SK-N-SH (cell line): ENCODE measurements at regions not wholly inside any gene's neighbourhood (a gene's known extent, or its start where the extent isn't known, plus 50 kb on each side); places are given as distances from the start of the nearest gene placed in this dataset.

Source experiments
- CTCF ChIA-PET: fragments of 300-600, 350-600 bp; formaldehyde crosslinking; extraction: SDS; loops from one replicate; lab custom pipeline; 2021; lab: Yijun Ruan, JAX
- POLR2A ChIA-PET: fragments of 350-600 bp; sonication (Branson Sonifier 250); formaldehyde crosslinking; extraction: SDS; loops from one replicate; lab custom pipeline; 2020; ENCODE audit warnings: antibody characterized with exemption, inconsistent platforms; lab: Yijun Ruan, JAX
- DNase-seq: peaks from one replicate; pipeline ENCODE4 v3.0.0; 2012
- H2AFZ ChIP-seq: fragments of 200-600 bp; sonication (generic); 2 replicates; pipeline ENCODE4 v1.8.1; 2016; ENCODE audit warnings: antibody characterized with exemption, mild to moderate bottlenecking, low read depth
- H3F3A ChIP-seq: fragments of 200-600 bp; sonication (generic); replicated peaks from 2 replicates; pipeline ENCODE3; 2016; ENCODE audit warnings: antibody characterized with exemption, mild to moderate bottlenecking; ENCODE audit not compliant: insufficient read depth
- H3K27ac ChIP-seq, 2 experiments: fragments of 200-500 bp in 1 of 2; fragments of 200-600 bp in 1 of 2; sonication (Bioruptor generic) in 1 of 2; sonication (generic), shearing (Covaris generic) in 1 of 2; 2 replicates each; pipeline versions ENCODE4 v1.5.1 to v1.6.1; 2014 to 2016; ENCODE audit warnings: low read depth in 2 of 2, inconsistent platforms in 1 of 2, low read length in 1 of 2, mild to moderate bottlenecking in 1 of 2, mixed read lengths in 1 of 2
- H3K27me3 ChIP-seq: fragments of 200-600 bp; sonication (generic), shearing (Covaris generic); 2 replicates; pipeline ENCODE4 v1.6.1; 2016; ENCODE audit warnings: mixed run types; ENCODE audit not compliant: insufficient read depth
- H3K36me3 ChIP-seq, 2 experiments: fragments of 200-500 bp in 1 of 2; fragments of 200-600 bp in 1 of 2; sonication (Bioruptor generic) in 1 of 2; sonication (generic) in 1 of 2; replicated peaks in 1 of 2; 2 replicates each; pipeline versions ENCODE3 to v1.5.1; 2014 to 2016; ENCODE audit warnings: low read length in 1 of 2, mild to moderate bottlenecking in 1 of 2; ENCODE audit not compliant: insufficient read depth in 2 of 2, control insufficient read depth in 1 of 2
- H3K4me1 ChIP-seq, 2 experiments: fragments of 200-500 bp in 1 of 2; fragments of 200-600 bp in 1 of 2; sonication (Bioruptor generic) in 1 of 2; sonication (generic), shearing (Covaris generic) in 1 of 2; 2 replicates each; pipeline versions ENCODE4 v1.5.1 to v1.6.1; 2014 to 2016; ENCODE audit warnings: low read depth in 1 of 2, low read length in 1 of 2, mixed run types in 1 of 2; ENCODE audit not compliant: insufficient read depth in 2 of 2, control insufficient read depth in 1 of 2
- H3K4me2 ChIP-seq: fragments of 200-600 bp; sonication (generic), shearing (Covaris generic); 2 replicates; pipeline ENCODE4 v1.6.1; 2017; ENCODE audit warnings: mixed run types
- H3K4me3 ChIP-seq, 2 experiments: fragments of 200-500 bp in 1 of 2; fragments of 200-600 bp in 1 of 2; sonication (Bioruptor generic) in 1 of 2; sonication (generic), shearing (Covaris generic) in 1 of 2; 2 replicates each; pipeline versions ENCODE4 v1.5.1 to v1.8.1; 2014 to 2016; ENCODE audit warnings: low read depth in 2 of 2, inconsistent platforms in 1 of 2, low read length in 1 of 2, mild to moderate bottlenecking in 1 of 2, mixed read lengths in 1 of 2, moderate library complexity in 1 of 2
- H3K79me2 ChIP-seq: fragments of 200-600 bp; sonication (generic); 2 replicates; pipeline ENCODE4 v1.8.1; 2017; ENCODE audit warnings: mild to moderate bottlenecking; ENCODE audit not compliant: insufficient read depth
- H3K9ac ChIP-seq: fragments of 200-600 bp; sonication (generic); 2 replicates; pipeline ENCODE4 v1.6.1; 2017; ENCODE audit warnings: mixed run types
- H3K9me2 ChIP-seq: fragments of 200-600 bp; sonication (generic); 2 replicates; pipeline ENCODE4 v1.6.1; 2017; ENCODE audit warnings: mixed run types
- H3K9me3 ChIP-seq: fragments of 200-600 bp; sonication (generic); 2 replicates; pipeline ENCODE4 v1.6.1; 2017; ENCODE audit warnings: mixed run types, mild to moderate bottlenecking, moderate library complexity
- H4K20me1 ChIP-seq: fragments of 200-600 bp; sonication (generic); 2 replicates; pipeline ENCODE4 v1.6.1; 2017; ENCODE audit warnings: mild to moderate bottlenecking, mixed run types; ENCODE audit not compliant: insufficient read depth
- GABPA ChIP-seq: IDR thresholded peaks from 2 replicates; pipeline ENCODE4 v1.4.0; 2012; ENCODE audit warnings: low read depth, mild to moderate bottlenecking
- JUND ChIP-seq: IDR thresholded peaks from 2 replicates; pipeline ENCODE4 v1.4.0; 2012
- MAX ChIP-seq: IDR thresholded peaks from 2 replicates; pipeline ENCODE4 v1.4.0; 2012; ENCODE audit warnings: low read depth
- MXI1 ChIP-seq: IDR thresholded peaks from 2 replicates; pipeline ENCODE4 v1.6.1; 2012; ENCODE audit warnings: mild to moderate bottlenecking, low read depth, low read length, improper control_type of control experiment
- REST ChIP-seq: IDR thresholded peaks from 2 replicates; pipeline ENCODE4 v1.6.1; 2012; ENCODE audit warnings: mild to moderate bottlenecking, low read depth, low read length, moderate library complexity
- SIN3A ChIP-seq: IDR thresholded peaks from 2 replicates; pipeline ENCODE4 v1.6.1; 2012; ENCODE audit warnings: low read depth, mild to moderate bottlenecking, low read length, moderate library complexity, borderline replicate concordance
- YY1 ChIP-seq: IDR thresholded peaks from 2 replicates; pipeline ENCODE4 v1.4.0; 2012; ENCODE audit warnings: low read depth, mild to moderate bottlenecking
- ZBTB33 ChIP-seq: IDR thresholded peaks from 2 replicates; pipeline ENCODE4 v1.4.0; 2012; ENCODE audit warnings: low read depth, borderline replicate concordance
- whole genome bisulfite sequencing: methylation state at CpG from one replicate; pipeline ENCODE4 v1.1.6; 2017; ENCODE audit warnings: low lambda C conversion rate; 5-methylcytosine and 5-hydroxymethylcytosine counted together

GRCh38 chr20:41998539-41999341, 380.6 kb upstream of the CHD6 start:
- H3K36me3 ChIP-seq, result no peaks in the 10 kb centered on the region
- no peak for DNase-seq
- H3K4me3 ChIP-seq, result no peak overlapping the region
- no peaks in the 10 kb centered on the region for H3K79me2 ChIP-seq
- POLR2A ChIA-PET, result no interaction called here
- no peaks in the 10 kb centered on the region for H3F3A ChIP-seq
- no peak overlapping the region for H2AFZ ChIP-seq
- H3K9me2 ChIP-seq, result no peaks in the 10 kb centered on the region
- CTCF ChIA-PET, result no interaction called here
- H3K27me3 ChIP-seq, result no peaks in the 10 kb centered on the region
- no peak overlapping the region for H3K9ac ChIP-seq
- no peaks in the 10 kb centered on the region for H3K4me1 ChIP-seq
- WGBS, result 86% methylated on average over 80 of the region's 92 CpGs
- no peak for TF ChIP-seq REST
- no peak for TF ChIP-seq GABPA
- TF ChIP-seq MXI1, result no peak
- no peak for TF ChIP-seq YY1
- TF ChIP-seq, all 33 proteins: peak for 0
- no peaks in the 10 kb centered on the region for H3K9me3 ChIP-seq
- no peaks in the 10 kb centered on the region for H4K20me1 ChIP-seq
- H3K27ac ChIP-seq, result no peak overlapping the region
- H3K4me2 ChIP-seq, result no peak overlapping the region

- H3F3A ChIP-seq, result no peaks in the 10 kb centered on the region
- no peaks in the 10 kb centered on the region for H3K36me3 ChIP-seq
- no peaks in the 10 kb centered on the region for H3K79me2 ChIP-seq
- DNase-seq, result no peak
- ChIA-PET CTCF (no interaction called here), POLR2A (no interaction called here)
- H4K20me1 ChIP-seq, result no peaks in the 10 kb centered on the region
- no peak overlapping the region for H3K27ac ChIP-seq
- H3K9me3 ChIP-seq, result no peaks in the 10 kb centered on the region
- no peak for TF ChIP-seq MXI1
- TF ChIP-seq MAX, result no peak
- no peak for TF ChIP-seq REST
- TF ChIP-seq ZBTB33, result no peak
- TF ChIP-seq JUND, result no peak
- TF ChIP-seq SIN3A, result no peak
- no peaks in the 10 kb centered on the region for H3K9me2 ChIP-seq
- H3K4me1 ChIP-seq, result no peaks in the 10 kb centered on the region
- 41% methylated on average over 3 of the region's 3 CpGs for WGBS
- H3K9ac ChIP-seq, result no peak overlapping the region
- H3K4me2 ChIP-seq, result no peak overlapping the region
- H3K4me3 ChIP-seq, result no peak overlapping the region
- no peaks in the 10 kb centered on the region for H3K27me3 ChIP-seq
- no peak overlapping the region for H2AFZ ChIP-seq
These were observed 378.8 kb upstream of the CHD6 start for GRCh38 chr20:41996951-41997350.
